HUES6 (cell line): ENCODE measurements at regions not wholly inside any gene's neighbourhood (a gene's known extent, or its start where the extent isn't known, plus 50 kb on each side); places are given as distances from the start of the nearest gene placed in this dataset.
"Not testable (repeated sequence)": the region's sequence is repeated elsewhere in the genome, so short reads cannot be mapped to it uniquely, and the experiment has no call there.

Source experiments
- H3K27ac ChIP-seq: 2 replicates; pipeline ENCODE4 v1.7.0; 2013; ENCODE audit warnings: low read depth, mild to moderate bottlenecking, low read length, inconsistent platforms
- H3K27me3 ChIP-seq: 2 replicates; pipeline ENCODE4 v1.6.1; 2013; ENCODE audit warnings: low read length; ENCODE audit not compliant: control insufficient read depth, insufficient read depth
- H3K36me3 ChIP-seq: 2 replicates; pipeline ENCODE4 v1.6.1; 2013; ENCODE audit warnings: low read length; ENCODE audit not compliant: control insufficient read depth, insufficient read depth
- H3K4me1 ChIP-seq: 2 replicates; pipeline ENCODE4 v1.6.1; 2013; ENCODE audit warnings: low read length; ENCODE audit not compliant: control insufficient read depth, insufficient read depth
- H3K4me3 ChIP-seq: 2 replicates; pipeline ENCODE4 v1.5.1; 2013; ENCODE audit warnings: low read depth, low read length
- H3K9ac ChIP-seq: one replicate; pipeline ENCODE4 v1.6.1; 2013; ENCODE audit warnings: mild to moderate bottlenecking, low read length
- H3K9me3 ChIP-seq: 2 replicates; pipeline ENCODE4 v1.6.1; 2013; ENCODE audit warnings: low read depth, low read length; ENCODE audit not compliant: control insufficient read depth, insufficient read depth

DNA sequence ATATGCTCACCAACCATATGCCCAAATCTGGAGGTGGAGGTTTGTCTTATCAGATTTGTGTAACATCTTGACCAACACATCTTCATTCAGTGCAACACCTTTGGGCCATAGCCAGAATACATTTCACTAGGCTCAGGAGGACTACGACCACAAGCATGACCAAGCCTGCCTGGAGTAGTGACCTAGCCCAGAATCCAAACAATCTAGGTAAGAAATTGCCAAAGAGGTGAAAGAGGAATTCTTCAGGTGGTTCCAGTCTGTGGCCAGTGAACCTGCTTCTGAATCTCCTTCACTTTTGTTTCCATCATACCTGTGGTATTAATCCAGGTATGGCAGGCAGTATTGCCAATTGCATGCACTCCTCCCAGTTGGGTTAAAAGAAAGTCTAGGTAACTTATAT lies 112.8 kb upstream of the RAB18 start:
- H3K4me3 ChIP-seq: no peak overlapping the region
- H3K27ac ChIP-seq: no peak overlapping the region
- no peaks in the 10 kb centered on the region for H3K27me3 ChIP-seq
- H3K9ac ChIP-seq: no peak overlapping the region
- peaks cover 14% of the 10 kb centered on the region for H3K9me3 ChIP-seq
- H3K36me3 ChIP-seq: no peaks in the 10 kb centered on the region
- H3K4me1 ChIP-seq: no peaks in the 10 kb centered on the region

DNA sequence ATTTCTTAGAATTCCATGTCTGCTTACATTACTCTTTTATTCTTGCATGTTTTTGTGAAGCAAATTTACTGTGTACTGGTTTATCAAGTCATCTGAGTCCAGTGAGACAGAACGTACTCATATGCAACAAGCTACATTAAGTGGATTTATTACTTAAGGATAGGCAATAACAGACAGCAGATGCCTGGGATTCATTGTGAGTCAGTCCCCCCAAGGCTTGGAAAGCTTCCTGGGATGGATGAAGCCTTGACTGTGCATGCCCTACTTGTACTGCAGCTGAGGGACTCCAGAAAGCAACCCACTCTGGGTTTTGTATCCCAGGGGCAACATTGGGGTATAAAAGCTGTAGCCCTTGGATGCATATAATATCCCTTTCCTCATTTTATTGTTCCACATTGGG lies 113.4 kb upstream of the RAB18 start:
- no peaks in the 10 kb centered on the region for H3K4me1 ChIP-seq
- no peaks in the 10 kb centered on the region for H3K36me3 ChIP-seq
- no peak overlapping the region for H3K4me3 ChIP-seq
- H3K9me3 ChIP-seq: peaks cover 14% of the 10 kb centered on the region
- H3K9ac ChIP-seq: no peak overlapping the region
- no peak overlapping the region for H3K27ac ChIP-seq
- H3K27me3 ChIP-seq: no peaks in the 10 kb centered on the region

DNA sequence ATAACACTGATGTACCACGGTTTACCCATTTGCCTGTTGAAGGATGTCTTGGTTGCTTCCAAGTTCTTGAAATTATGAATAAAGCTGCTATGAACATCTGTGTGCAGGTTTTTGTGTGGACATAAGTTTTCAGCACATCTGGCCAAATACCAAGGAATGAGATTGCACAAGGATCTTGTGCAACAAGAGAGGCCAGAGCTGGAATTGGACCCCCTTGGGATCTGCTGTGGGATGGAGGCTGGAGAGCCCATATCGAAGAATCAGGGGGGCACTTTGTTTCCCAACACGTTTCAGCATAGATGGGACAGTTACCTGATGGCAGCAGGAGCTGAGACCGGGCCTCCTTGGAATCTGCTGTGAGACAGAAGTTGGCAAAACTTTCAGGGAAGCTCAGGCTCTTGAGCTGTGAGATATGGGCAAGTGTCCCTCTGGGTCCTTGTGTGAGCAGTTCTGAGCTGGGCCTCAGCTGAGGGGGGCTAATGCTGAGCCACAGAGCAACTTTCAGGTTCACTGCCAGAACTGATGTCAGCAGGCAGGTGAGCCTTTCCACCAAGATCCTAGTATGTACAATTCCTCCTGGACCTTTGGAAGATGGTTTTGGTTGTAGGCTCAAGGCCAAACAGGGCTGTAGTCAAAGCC lies 115.2 kb upstream of the RAB18 start:
- Histone ChIP-seq H3K4me1 (no peaks in the 10 kb centered on the region; the same call in 1 of the 2 replicates), H3K27me3 (no peaks in the 10 kb centered on the region), H3K9ac (no peak overlapping the region), H3K9me3 (peaks cover 14% of the 10 kb centered on the region), H3K36me3 (no peaks in the 10 kb centered on the region), H3K27ac (no peak overlapping the region), H3K4me3 (no peak overlapping the region)

DNA sequence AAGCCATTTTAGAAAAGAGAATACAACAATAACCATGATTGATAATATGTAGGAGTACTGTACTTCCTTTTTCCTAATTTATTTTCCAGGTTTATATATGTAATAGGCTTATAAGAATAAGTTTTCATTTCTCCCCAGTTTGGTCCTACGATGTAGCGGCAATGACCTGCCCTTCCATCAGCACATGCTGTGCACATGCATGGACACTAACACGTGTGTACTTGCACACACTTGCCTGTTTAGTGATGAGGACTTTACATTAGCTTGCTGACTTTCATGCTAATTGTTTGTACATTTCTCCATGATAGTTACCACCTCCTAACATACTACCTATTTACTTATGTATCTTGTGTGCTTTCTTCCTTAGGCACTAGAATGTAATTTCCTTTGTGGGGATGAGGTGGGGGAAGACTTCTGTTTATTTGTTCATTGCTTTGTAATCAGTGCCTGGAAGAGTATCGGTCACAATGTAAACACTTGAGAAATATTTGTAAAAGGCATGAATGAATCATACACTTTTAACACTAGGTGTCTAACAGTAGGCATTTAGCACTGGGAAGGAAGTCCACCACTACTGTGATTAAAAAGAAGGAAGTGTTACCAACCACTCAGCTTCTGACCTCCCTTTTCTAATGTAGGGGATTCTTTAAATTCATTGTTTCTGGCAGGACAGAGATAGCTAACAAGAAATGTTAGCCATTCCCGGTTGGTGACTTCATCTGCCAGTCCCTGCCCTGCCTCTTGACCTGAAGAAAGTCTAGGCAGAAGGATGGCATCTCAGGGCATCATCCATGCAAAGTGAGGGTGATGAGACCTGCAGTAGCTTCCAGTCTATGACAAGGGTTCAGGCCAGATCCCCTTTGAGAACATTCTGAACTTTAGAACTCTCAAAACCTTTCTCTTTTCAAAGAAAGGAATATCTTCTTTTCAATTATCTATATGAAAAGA lies 120.2 kb upstream of the RAB18 start:
- Histone ChIP-seq H3K9me3 (no peaks in the 10 kb centered on the region), H3K4me1 (no peaks in the 10 kb centered on the region; the same call in 1 of the 2 replicates), H3K36me3 (no peaks in the 10 kb centered on the region), H3K27me3 (no peaks in the 10 kb centered on the region), H3K27ac (no peak overlapping the region), H3K9ac (no peak overlapping the region), H3K4me3 (no peak overlapping the region)

DNA sequence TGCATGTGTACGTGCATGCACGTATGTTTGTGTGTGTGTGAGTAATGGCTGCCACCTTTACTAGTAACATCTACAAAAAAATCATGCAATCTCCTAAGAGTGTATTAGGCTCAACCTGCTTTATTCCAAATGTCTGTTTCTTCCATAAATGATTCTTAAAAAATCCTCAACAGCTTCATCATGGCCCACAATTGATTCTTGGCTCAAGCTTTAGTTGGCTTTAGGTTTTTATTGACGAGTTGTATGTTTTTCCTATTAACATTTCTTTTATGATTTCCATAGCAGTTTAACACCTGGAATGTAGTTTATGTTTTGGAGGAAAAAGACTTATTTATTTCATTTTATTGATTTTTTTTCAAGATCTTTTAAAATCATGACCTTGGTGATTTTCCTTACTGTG lies 121.9 kb upstream of the RAB18 start:
- no peaks in the 10 kb centered on the region for H3K9me3 ChIP-seq
- H3K4me3 ChIP-seq: no peak overlapping the region
- no peaks in the 10 kb centered on the region; the same call in 1 of the 2 replicates for H3K4me1 ChIP-seq
- no peak overlapping the region for H3K27ac ChIP-seq
- no peaks in the 10 kb centered on the region for H3K27me3 ChIP-seq
- H3K36me3 ChIP-seq: no peaks in the 10 kb centered on the region
- no peak overlapping the region for H3K9ac ChIP-seq

DNA sequence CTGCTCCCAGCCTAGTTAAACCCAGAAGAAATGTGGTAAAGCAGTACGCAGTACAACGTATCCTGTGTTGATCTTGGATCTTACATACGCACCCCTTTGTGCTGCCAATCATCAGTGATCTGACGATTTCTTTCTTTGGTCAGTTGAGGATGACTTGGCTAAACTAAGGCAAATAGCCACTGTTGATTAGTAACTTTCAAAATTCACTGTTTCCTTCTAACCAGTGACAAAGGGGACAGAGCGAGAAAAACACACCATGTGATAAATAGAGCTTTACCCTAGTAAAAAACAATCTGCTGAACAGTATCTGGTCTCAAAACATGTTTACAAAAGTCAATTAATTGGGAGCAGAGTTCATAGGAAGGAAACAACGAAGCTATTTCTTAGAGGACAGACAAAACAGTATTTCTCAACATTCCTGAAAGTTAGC lies 123.2 kb upstream of the RAB18 start:
- Histone ChIP-seq H3K36me3 (no peaks in the 10 kb centered on the region), H3K4me3 (no peak overlapping the region), H3K4me1 (no peaks in the 10 kb centered on the region; the same call in 1 of the 2 replicates), H3K27ac (no peak overlapping the region), H3K27me3 (no peaks in the 10 kb centered on the region), H3K9me3 (no peaks in the 10 kb centered on the region), H3K9ac (no peak overlapping the region)

DNA sequence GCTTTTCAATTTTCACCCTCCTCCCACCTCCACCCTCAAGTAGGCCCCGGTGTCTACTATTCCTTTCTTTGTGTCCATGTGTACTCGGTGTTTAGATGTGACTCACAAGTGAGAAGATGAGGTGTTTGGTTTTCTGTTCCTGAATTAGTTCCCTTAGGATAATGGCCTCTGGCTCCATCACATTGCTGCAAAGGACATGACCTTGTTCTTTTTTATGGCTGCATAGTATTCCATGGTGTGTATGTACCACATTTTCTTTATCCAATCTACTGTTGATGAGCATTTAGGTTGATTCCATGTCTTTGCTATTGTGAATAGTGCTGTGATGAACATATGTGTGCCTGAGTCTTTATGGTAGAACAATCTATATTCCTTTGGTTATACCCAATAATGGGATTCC lies 125.1 kb upstream of the RAB18 start:
- not testable (repeated sequence) for H3K9ac ChIP-seq, H3K4me3 ChIP-seq, H3K36me3 ChIP-seq, H3K27me3 ChIP-seq, H3K4me1 ChIP-seq, H3K27ac ChIP-seq, H3K9me3 ChIP-seq

DNA sequence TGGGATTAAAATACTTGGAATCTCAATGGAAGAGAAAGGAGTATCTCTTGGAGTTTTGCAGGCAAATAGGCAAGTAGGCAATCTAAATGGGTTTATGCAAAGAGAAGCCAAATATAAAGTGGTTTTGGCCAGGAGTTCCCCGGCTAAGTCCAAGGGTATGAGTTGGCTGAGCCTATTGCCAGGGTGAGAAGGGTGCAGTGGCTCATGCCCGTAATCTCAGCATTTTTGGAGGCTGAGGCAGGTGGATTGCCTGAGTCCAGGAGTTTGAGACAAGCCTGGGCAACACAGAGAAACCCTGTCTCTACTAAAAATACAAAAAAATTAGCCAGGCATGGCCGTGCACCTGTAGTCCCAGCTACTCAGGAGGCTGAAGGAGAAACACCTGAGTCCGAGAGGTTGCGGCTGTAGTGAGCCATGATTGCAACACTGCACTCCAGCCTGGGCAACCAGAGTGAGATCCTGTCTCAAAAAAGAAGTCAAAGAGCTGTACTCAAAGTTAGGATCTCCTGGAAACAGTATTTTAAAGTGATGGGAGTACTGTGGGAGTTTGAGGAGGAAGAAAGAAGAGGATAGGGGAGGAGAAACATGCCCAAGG lies 130.4 kb upstream of the RAB18 start:
- Histone ChIP-seq H3K27me3 (no peaks in the 10 kb centered on the region), H3K4me1 (no peaks in the 10 kb centered on the region), H3K36me3 (no peaks in the 10 kb centered on the region), H3K4me3 (no peak overlapping the region), H3K27ac (no peak overlapping the region), H3K9me3 (no peaks in the 10 kb centered on the region), H3K9ac (no peak overlapping the region)

DNA sequence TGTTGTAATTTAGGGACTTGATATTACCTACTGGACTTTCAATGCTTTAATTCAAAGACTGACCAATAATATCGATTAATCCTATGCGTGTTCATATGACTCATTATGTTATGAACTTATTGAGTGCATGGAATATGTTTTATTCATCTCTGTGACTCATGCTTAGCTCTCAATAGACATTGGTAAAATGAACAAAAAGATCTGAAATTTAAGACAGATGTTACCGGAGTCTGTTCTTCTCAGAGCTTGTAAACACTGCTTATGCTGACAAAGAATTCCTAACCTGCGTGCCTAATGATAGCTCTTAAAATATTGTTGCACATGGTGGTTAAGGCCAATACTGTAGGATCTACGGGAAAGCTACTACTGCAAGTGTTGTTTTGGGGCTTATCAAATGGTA lies 131.5 kb upstream of the ACBD5 start:
- Histone ChIP-seq H3K36me3 (no peaks in the 10 kb centered on the region), H3K27me3 (no peaks in the 10 kb centered on the region), H3K9me3 (no peaks in the 10 kb centered on the region), H3K27ac (no peak overlapping the region), H3K4me1 (no peaks in the 10 kb centered on the region), H3K4me3 (no peak overlapping the region), H3K9ac (no peak overlapping the region)

DNA sequence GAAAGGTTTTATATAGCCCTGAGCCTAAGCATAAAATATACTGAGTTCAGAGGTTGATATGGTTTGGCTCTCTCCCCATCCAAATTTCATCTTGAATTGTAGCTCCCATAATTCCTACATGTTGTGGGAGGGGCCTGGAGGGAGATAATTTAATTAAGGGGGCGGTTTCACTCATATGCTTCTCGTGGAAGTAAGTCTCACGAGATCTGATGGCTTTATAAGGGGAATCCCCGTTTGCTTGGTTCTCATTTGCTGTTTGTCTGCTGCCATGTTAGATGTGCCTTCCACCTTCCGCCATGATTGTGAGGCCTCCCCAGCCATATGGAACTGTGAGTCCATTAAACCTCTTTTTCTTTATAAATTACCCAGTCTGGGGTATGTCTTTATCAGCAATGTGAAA lies 130.8 kb upstream of the ACBD5 start:
- H3K27me3 ChIP-seq, H3K27ac ChIP-seq, H3K4me3 ChIP-seq, H3K9ac ChIP-seq, H3K9me3 ChIP-seq, H3K4me1 ChIP-seq, H3K36me3 ChIP-seq: not testable (repeated sequence)

DNA sequence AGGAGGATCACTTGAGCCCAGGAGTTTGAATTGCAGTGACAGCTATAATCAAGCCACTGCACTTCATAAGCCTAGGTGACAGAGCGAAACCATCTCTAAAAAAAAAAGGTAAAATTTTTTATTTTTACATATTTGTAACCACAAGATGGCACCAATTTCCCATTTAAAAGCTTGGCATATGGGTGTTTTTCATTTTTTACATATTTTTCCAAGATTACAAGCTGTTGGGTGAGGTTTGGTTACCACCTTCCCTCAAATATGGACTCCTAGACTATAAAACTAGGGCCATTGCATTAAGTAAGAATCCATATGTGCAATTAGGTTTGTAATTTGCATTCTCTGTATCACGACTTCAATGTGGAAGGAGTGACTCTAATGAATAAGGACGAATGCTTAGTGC lies 129.3 kb upstream of the ACBD5 start:
- H3K27me3 ChIP-seq: no peaks in the 10 kb centered on the region
- H3K27ac ChIP-seq: no peak overlapping the region
- no peak overlapping the region for H3K4me3 ChIP-seq
- H3K9ac ChIP-seq: no peak overlapping the region
- no peaks in the 10 kb centered on the region for H3K36me3 ChIP-seq
- no peaks in the 10 kb centered on the region for H3K4me1 ChIP-seq
- no peaks in the 10 kb centered on the region for H3K9me3 ChIP-seq
